Mesendoderm (in vitro differentiated cells): ENCODE measurements at regions not wholly inside any gene's neighbourhood (a gene's known extent, or its start where the extent isn't known, plus 50 kb on each side); places are given as distances from the start of the nearest gene placed in this dataset.
"Not testable (repeated sequence)": the region's sequence is repeated elsewhere in the genome, so short reads cannot be mapped to it uniquely, and the experiment has no call there.

Experiments
- DNase-seq: peaks from one replicate; pipeline ENCODE4 v3.0.0; 2013
- H2AK5ac ChIP-seq: 2 replicates; pipeline ENCODE4 v1.6.1; 2013; ENCODE audit warnings: low read length, inconsistent platforms
- H2BK120ac ChIP-seq: 2 replicates; pipeline ENCODE4 v1.6.1; 2013; ENCODE audit warnings: low read depth, mild to moderate bottlenecking, low read length, moderate library complexity, mixed read lengths
- H2BK15ac ChIP-seq: replicated peaks from 2 replicates; pipeline ENCODE4 v1.6.1; 2013; ENCODE audit warnings: low read depth, mild to moderate bottlenecking, moderate library complexity
- H2BK5ac ChIP-seq: 2 replicates; pipeline ENCODE4 v1.6.1; 2013; ENCODE audit warnings: low read length, inconsistent platforms
- H3K18ac ChIP-seq: 2 replicates; pipeline ENCODE4 v1.6.1; 2013; ENCODE audit warnings: mild to moderate bottlenecking, low read length, mixed read lengths
- H3K23ac ChIP-seq: one replicate; pipeline ENCODE4 v1.6.1; 2013; ENCODE audit warnings: low read length
- H3K27ac ChIP-seq: 2 replicates; pipeline ENCODE4 v1.5.1; 2013; ENCODE audit warnings: low read depth, mild to moderate bottlenecking, inconsistent platforms, low read length, moderate library complexity
- H3K27me3 ChIP-seq: 2 replicates; pipeline ENCODE4 v1.6.1; 2013; ENCODE audit warnings: low read length, control low read depth, mild to moderate bottlenecking, inconsistent platforms; ENCODE audit not compliant: insufficient read depth, poor library complexity
- H3K36me3 ChIP-seq: 2 replicates; pipeline ENCODE4 v1.6.1; 2013; ENCODE audit warnings: low read length, inconsistent platforms; ENCODE audit not compliant: control insufficient read depth, insufficient read depth
- H3K4ac ChIP-seq: one replicate; pipeline ENCODE4 v1.6.1; 2013; ENCODE audit warnings: low read depth, mild to moderate bottlenecking, low read length, moderate library complexity
- H3K4me1 ChIP-seq: 2 replicates; pipeline ENCODE4 v1.6.1; 2013; ENCODE audit warnings: low read depth, low read length, inconsistent platforms; ENCODE audit not compliant: control insufficient read depth
- H3K4me2 ChIP-seq: 2 replicates; pipeline ENCODE4 v1.6.1; 2013; ENCODE audit warnings: low read length
- H3K4me3 ChIP-seq: 2 replicates; pipeline ENCODE4 v1.5.1; 2013; ENCODE audit warnings: mild to moderate bottlenecking, low read length
- H3K56ac ChIP-seq: one replicate; pipeline ENCODE4 v1.6.1; 2013; ENCODE audit warnings: low read length
- H3K79me1 ChIP-seq: 2 replicates; pipeline ENCODE4 v1.6.1; 2013; ENCODE audit warnings: low read length, inconsistent platforms
- H3K79me2 ChIP-seq: 2 replicates; pipeline ENCODE4 v1.6.1; 2013; ENCODE audit warnings: mild to moderate bottlenecking, low read length; ENCODE audit not compliant: control insufficient read depth, insufficient read depth
- H3K9ac ChIP-seq: 2 replicates; pipeline ENCODE4 v1.6.1; 2013; ENCODE audit warnings: low read length, inconsistent platforms
- H4K5ac ChIP-seq: one replicate; pipeline ENCODE4 v1.6.1; 2013; ENCODE audit warnings: low read length
- H4K8ac ChIP-seq: one replicate; pipeline ENCODE4 v1.6.1; 2013; ENCODE audit warnings: low read depth, mild to moderate bottlenecking, control low read depth, low read length, moderate library complexity
- WGBS: extraction: QIAGEN DNeasy Blood & Tissue Kit; methylation state at CpG from one replicate; pipeline ENCODE4 v1.1.7; 2013; ENCODE audit warnings: low lambda C conversion rate, missing lambda C conversion rate; ENCODE audit not compliant: insufficient coverage; ENCODE audit errors: extremely low coverage; 5-methylcytosine and 5-hydroxymethylcytosine counted together

GRCh38 chr20:12575352-12576095 is 433.2 kb upstream of the SPTLC3 start:
- H2BK15ac ChIP-seq: no peak overlapping the region
- H3K79me2 ChIP-seq: no peaks in the 10 kb centered on the region
- WGBS: no CpG with 5 or more reads among the region's 4 CpGs
- peaks cover 2% of the 10 kb centered on the region for H3K4me1 ChIP-seq
- H3K4me2 ChIP-seq: no peak overlapping the region
- no peak overlapping the region for H3K23ac ChIP-seq
- H4K8ac ChIP-seq: no peak overlapping the region
- no peak overlapping the region for H3K27ac ChIP-seq
- no peak overlapping the region for H3K18ac ChIP-seq
- H2BK5ac ChIP-seq: no peak overlapping the region
- H3K4me3 ChIP-seq: no peak overlapping the region
- no peak overlapping the region for H3K9ac ChIP-seq
- no peak overlapping the region for H4K5ac ChIP-seq
- no peaks in the 10 kb centered on the region for H3K79me1 ChIP-seq
- H3K36me3 ChIP-seq: no peaks in the 10 kb centered on the region
- H2AK5ac ChIP-seq: no peak overlapping the region
- DNase-seq: peak; percentile 39
- no peaks in the 10 kb centered on the region for H3K27me3 ChIP-seq
- no peak overlapping the region for H2BK120ac ChIP-seq
- no peak overlapping the region for H3K56ac ChIP-seq
- no peak overlapping the region for H3K4ac ChIP-seq

GRCh38 chr20:12577213-12577612 is 431.6 kb upstream of the SPTLC3 start:
- no peak overlapping the region for H2BK5ac ChIP-seq
- no peak overlapping the region for H2AK5ac ChIP-seq
- no peak overlapping the region for H3K4me3 ChIP-seq
- peaks cover 2% of the 10 kb centered on the region for H3K4me1 ChIP-seq
- H3K56ac ChIP-seq: no peak overlapping the region
- H3K4ac ChIP-seq: no peak overlapping the region
- no peaks in the 10 kb centered on the region for H3K79me2 ChIP-seq
- DNase-seq: no peak
- H2BK15ac ChIP-seq: no peak overlapping the region
- H3K18ac ChIP-seq: no peak overlapping the region
- H3K36me3 ChIP-seq: no peaks in the 10 kb centered on the region
- H3K27me3 ChIP-seq: no peaks in the 10 kb centered on the region
- no peak overlapping the region for H4K8ac ChIP-seq
- H3K9ac ChIP-seq: no peak overlapping the region
- no peak overlapping the region for H3K23ac ChIP-seq
- H3K79me1 ChIP-seq: no peaks in the 10 kb centered on the region
- H3K4me2 ChIP-seq: no peak overlapping the region
- no peak overlapping the region for H2BK120ac ChIP-seq
- WGBS: no CpG with 5 or more reads among the region's 1 CpG
- H4K5ac ChIP-seq: no peak overlapping the region
- no peak overlapping the region for H3K27ac ChIP-seq

GRCh38 chr20:12581644-12582289 is 427.0 kb upstream of the SPTLC3 start:
- no peaks in the 10 kb centered on the region for H3K79me2 ChIP-seq
- H3K18ac ChIP-seq: no peak overlapping the region
- no peak for DNase-seq
- no peak overlapping the region for H3K4me2 ChIP-seq
- no peak overlapping the region for H3K9ac ChIP-seq
- no peak overlapping the region for H3K27ac ChIP-seq
- H3K79me1 ChIP-seq: no peaks in the 10 kb centered on the region
- no peak overlapping the region for H4K5ac ChIP-seq
- no peak overlapping the region for H3K4me3 ChIP-seq
- H3K4me1 ChIP-seq: no peaks in the 10 kb centered on the region
- no peak overlapping the region for H2BK5ac ChIP-seq
- no CpG with 5 or more reads among the region's 5 CpGs for WGBS
- no peak overlapping the region for H4K8ac ChIP-seq
- H2BK120ac ChIP-seq: no peak overlapping the region
- H3K23ac ChIP-seq: no peak overlapping the region
- H3K27me3 ChIP-seq: no peaks in the 10 kb centered on the region
- H3K4ac ChIP-seq: no peak overlapping the region
- H2BK15ac ChIP-seq: no peak overlapping the region
- H3K56ac ChIP-seq: no peak overlapping the region
- H3K36me3 ChIP-seq: no peaks in the 10 kb centered on the region
- no peak overlapping the region for H2AK5ac ChIP-seq

- H2BK120ac ChIP-seq, H3K36me3 ChIP-seq, H3K23ac ChIP-seq, H3K4me2 ChIP-seq, H3K56ac ChIP-seq, H3K79me1 ChIP-seq, H3K9ac ChIP-seq, H3K4me3 ChIP-seq, H2BK5ac ChIP-seq, H2BK15ac ChIP-seq, H3K79me2 ChIP-seq, H3K27me3 ChIP-seq, H3K18ac ChIP-seq, H3K27ac ChIP-seq, H3K4ac ChIP-seq, H4K5ac ChIP-seq, H3K4me1 ChIP-seq, H4K8ac ChIP-seq, H2AK5ac ChIP-seq, DNase-seq: not testable (repeated sequence)
- WGBS: no CpG with 5 or more reads among the region's 14 CpGs
These were observed 426.1 kb upstream of the SPTLC3 start for GRCh38 chr20:12582710-12583109.

GRCh38 chr20:12591949-12592470 is 416.8 kb upstream of the SPTLC3 start:
- no peak overlapping the region for H2AK5ac ChIP-seq
- H4K8ac ChIP-seq: no peak overlapping the region
- H3K27ac ChIP-seq: no peak overlapping the region
- no peaks in the 10 kb centered on the region for H3K36me3 ChIP-seq
- WGBS: no CpG with 5 or more reads among the region's 1 CpG
- H3K18ac ChIP-seq: no peak overlapping the region
- H3K4me2 ChIP-seq: no peak overlapping the region
- H2BK5ac ChIP-seq: no peak overlapping the region
- H3K27me3 ChIP-seq: no peaks in the 10 kb centered on the region
- H3K79me1 ChIP-seq: no peaks in the 10 kb centered on the region
- H2BK15ac ChIP-seq: no peak overlapping the region
- peak; percentile 78 for DNase-seq
- no peaks in the 10 kb centered on the region for H3K79me2 ChIP-seq
- H3K4ac ChIP-seq: no peak overlapping the region
- no peak overlapping the region for H4K5ac ChIP-seq
- H2BK120ac ChIP-seq: no peak overlapping the region
- no peak overlapping the region for H3K23ac ChIP-seq
- H3K4me3 ChIP-seq: no peak overlapping the region
- H3K56ac ChIP-seq: no peak overlapping the region
- H3K4me1 ChIP-seq: peaks cover 4% of the 10 kb centered on the region
- no peak overlapping the region for H3K9ac ChIP-seq
